SK-N-SH (cell line): ENCODE measurements at regions not wholly inside any gene's neighbourhood (a gene's known extent, or its start where the extent isn't known, plus 50 kb on each side); places are given as distances from the start of the nearest gene placed in this dataset.

Experiments used
- CTCF ChIA-PET: fragments of 300-600, 350-600 bp; formaldehyde crosslinking; extraction: SDS; loops from one replicate; lab custom pipeline; 2021; lab: Yijun Ruan, JAX
- POLR2A ChIA-PET: fragments of 350-600 bp; sonication (Branson Sonifier 250); formaldehyde crosslinking; extraction: SDS; loops from one replicate; lab custom pipeline; 2020; ENCODE audit warnings: antibody characterized with exemption, inconsistent platforms; lab: Yijun Ruan, JAX
- DNase-seq: peaks from one replicate; pipeline ENCODE4 v3.0.0; 2012
- H2AFZ ChIP-seq: fragments of 200-600 bp; sonication (generic); 2 replicates; pipeline ENCODE4 v1.8.1; 2016; ENCODE audit warnings: antibody characterized with exemption, mild to moderate bottlenecking, low read depth
- H3F3A ChIP-seq: fragments of 200-600 bp; sonication (generic); replicated peaks from 2 replicates; pipeline ENCODE3; 2016; ENCODE audit warnings: antibody characterized with exemption, mild to moderate bottlenecking; ENCODE audit not compliant: insufficient read depth
- H3K27ac ChIP-seq, 2 experiments: fragments of 200-500 bp in 1 of 2; fragments of 200-600 bp in 1 of 2; sonication (Bioruptor generic) in 1 of 2; sonication (generic), shearing (Covaris generic) in 1 of 2; 2 replicates each; pipeline versions ENCODE4 v1.5.1 to v1.6.1; 2014 to 2016; ENCODE audit warnings: low read depth in 2 of 2, inconsistent platforms in 1 of 2, low read length in 1 of 2, mild to moderate bottlenecking in 1 of 2, mixed read lengths in 1 of 2
- H3K27me3 ChIP-seq: fragments of 200-600 bp; sonication (generic), shearing (Covaris generic); 2 replicates; pipeline ENCODE4 v1.6.1; 2016; ENCODE audit warnings: mixed run types; ENCODE audit not compliant: insufficient read depth
- H3K36me3 ChIP-seq, 2 experiments: fragments of 200-500 bp in 1 of 2; fragments of 200-600 bp in 1 of 2; sonication (Bioruptor generic) in 1 of 2; sonication (generic) in 1 of 2; replicated peaks in 1 of 2; 2 replicates each; pipeline versions ENCODE3 to v1.5.1; 2014 to 2016; ENCODE audit warnings: low read length in 1 of 2, mild to moderate bottlenecking in 1 of 2; ENCODE audit not compliant: insufficient read depth in 2 of 2, control insufficient read depth in 1 of 2
- H3K4me1 ChIP-seq, 2 experiments: fragments of 200-500 bp in 1 of 2; fragments of 200-600 bp in 1 of 2; sonication (Bioruptor generic) in 1 of 2; sonication (generic), shearing (Covaris generic) in 1 of 2; 2 replicates each; pipeline versions ENCODE4 v1.5.1 to v1.6.1; 2014 to 2016; ENCODE audit warnings: low read depth in 1 of 2, low read length in 1 of 2, mixed run types in 1 of 2; ENCODE audit not compliant: insufficient read depth in 2 of 2, control insufficient read depth in 1 of 2
- H3K4me2 ChIP-seq: fragments of 200-600 bp; sonication (generic), shearing (Covaris generic); 2 replicates; pipeline ENCODE4 v1.6.1; 2017; ENCODE audit warnings: mixed run types
- H3K4me3 ChIP-seq, 2 experiments: fragments of 200-500 bp in 1 of 2; fragments of 200-600 bp in 1 of 2; sonication (Bioruptor generic) in 1 of 2; sonication (generic), shearing (Covaris generic) in 1 of 2; 2 replicates each; pipeline versions ENCODE4 v1.5.1 to v1.8.1; 2014 to 2016; ENCODE audit warnings: low read depth in 2 of 2, inconsistent platforms in 1 of 2, low read length in 1 of 2, mild to moderate bottlenecking in 1 of 2, mixed read lengths in 1 of 2, moderate library complexity in 1 of 2
- H3K79me2 ChIP-seq: fragments of 200-600 bp; sonication (generic); 2 replicates; pipeline ENCODE4 v1.8.1; 2017; ENCODE audit warnings: mild to moderate bottlenecking; ENCODE audit not compliant: insufficient read depth
- H3K9ac ChIP-seq: fragments of 200-600 bp; sonication (generic); 2 replicates; pipeline ENCODE4 v1.6.1; 2017; ENCODE audit warnings: mixed run types
- H3K9me2 ChIP-seq: fragments of 200-600 bp; sonication (generic); 2 replicates; pipeline ENCODE4 v1.6.1; 2017; ENCODE audit warnings: mixed run types
- H3K9me3 ChIP-seq: fragments of 200-600 bp; sonication (generic); 2 replicates; pipeline ENCODE4 v1.6.1; 2017; ENCODE audit warnings: mixed run types, mild to moderate bottlenecking, moderate library complexity
- H4K20me1 ChIP-seq: fragments of 200-600 bp; sonication (generic); 2 replicates; pipeline ENCODE4 v1.6.1; 2017; ENCODE audit warnings: mild to moderate bottlenecking, mixed run types; ENCODE audit not compliant: insufficient read depth
- CHD2 ChIP-seq: fragments of 150-350 bp; IDR thresholded peaks from 2 replicates; pipeline ENCODE4 v1.6.1; 2018; ENCODE audit warnings: low read length; ENCODE audit not compliant: partially characterized antibody
- ELF1 ChIP-seq: IDR thresholded peaks from 2 replicates; pipeline ENCODE4 v1.4.0; 2012
- EP300 ChIP-seq, 2 experiments: IDR thresholded peaks; 2 replicates each; pipeline versions ENCODE4 v1.4.0 to v1.6.1; 2012; ENCODE audit warnings: borderline replicate concordance in 1 of 2, low read depth in 1 of 2, low read length in 1 of 2
- EZH2phosphoT487 ChIP-seq: fragments of 200-600 bp; sonication (generic); IDR thresholded peaks from 2 replicates; pipeline ENCODE4 v1.6.1; 2017; ENCODE audit warnings: low read depth, mixed run types, mild to moderate bottlenecking, antibody characterized with exemption, moderate library complexity, borderline replicate concordance
- FOSL2 ChIP-seq: IDR thresholded peaks from 2 replicates; pipeline ENCODE4 v1.4.0; 2012; ENCODE audit warnings: low read depth, mild to moderate bottlenecking, moderate library complexity, borderline replicate concordance
- IRF3 ChIP-seq: fragments of 150-350 bp; IDR thresholded peaks from 2 replicates; pipeline ENCODE4 v1.6.1; 2016; ENCODE audit warnings: mild to moderate bottlenecking, low read depth, low read length
- JUND ChIP-seq: IDR thresholded peaks from 2 replicates; pipeline ENCODE4 v1.4.0; 2012
- MEF2A ChIP-seq: IDR thresholded peaks from 2 replicates; pipeline ENCODE4 v1.4.0; 2012; ENCODE audit warnings: low read depth, borderline replicate concordance
- NFIC ChIP-seq: IDR thresholded peaks from 2 replicates; pipeline ENCODE4 v1.4.0; 2012; ENCODE audit warnings: borderline replicate concordance
- NRF1 ChIP-seq: IDR thresholded peaks from 2 replicates; pipeline ENCODE4 v1.6.1; 2012; ENCODE audit warnings: low read depth, mild to moderate bottlenecking, low read length
- POLR2AphosphoS5 ChIP-seq: IDR thresholded peaks from 2 replicates; pipeline ENCODE4 v1.6.1; 2012; ENCODE audit warnings: low read depth, low read length
- RAD21 ChIP-seq: IDR thresholded peaks from 2 replicates; pipeline ENCODE4 v1.6.1; 2012; ENCODE audit warnings: mild to moderate bottlenecking, low read length
- RFX5 ChIP-seq: IDR thresholded peaks from 2 replicates; pipeline ENCODE4 v1.6.1; 2012; ENCODE audit warnings: mild to moderate bottlenecking, improper control_type of control experiment, low read length
- RXRA ChIP-seq: IDR thresholded peaks from 2 replicates; pipeline ENCODE4 v1.4.0; 2012; ENCODE audit warnings: low read depth, mild to moderate bottlenecking, borderline replicate concordance
- USF2 ChIP-seq: fragments of 150-350 bp; IDR thresholded peaks from 2 replicates; pipeline ENCODE4 v1.6.1; 2017; ENCODE audit warnings: antibody characterized with exemption, low read length, low read depth, borderline replicate concordance
- YY1 ChIP-seq: IDR thresholded peaks from 2 replicates; pipeline ENCODE4 v1.4.0; 2012; ENCODE audit warnings: low read depth, mild to moderate bottlenecking
- WGBS: methylation state at CpG from one replicate; pipeline ENCODE4 v1.1.6; 2017; ENCODE audit warnings: low lambda C conversion rate; 5-methylcytosine and 5-hydroxymethylcytosine counted together
- TF ChIP-seq, protein P1 (sequence below): IDR thresholded peaks from 2 replicates; pipeline ENCODE4 v1.4.0; 2012; ENCODE audit warnings: low read depth, borderline replicate concordance

DNA sequence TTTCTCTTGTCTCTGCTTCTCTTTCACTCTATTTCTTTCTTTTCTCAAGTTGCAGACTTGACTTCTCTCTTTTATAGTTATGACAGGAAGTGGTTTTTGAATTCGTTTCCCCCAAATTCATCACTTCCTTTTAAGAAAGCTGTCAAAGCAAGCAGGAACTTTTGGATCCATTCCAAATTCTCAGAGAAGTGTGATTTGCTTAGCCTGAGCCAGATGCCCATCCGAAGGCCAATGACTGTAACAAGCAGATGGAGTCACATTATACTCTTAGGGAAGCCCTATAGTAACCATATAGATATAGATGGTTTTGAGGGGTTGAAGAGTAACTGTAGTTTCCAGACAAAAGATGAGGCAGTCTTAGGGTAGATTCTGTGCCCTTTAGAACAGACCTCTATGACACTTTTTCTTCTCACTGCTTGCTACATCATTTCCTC is 592.0 kb upstream of the KCNMB2 start (continued):
- no peak for TF ChIP-seq RAD21
- no peak for TF ChIP-seq RXRA
- TF ChIP-seq CHD2 = no peak
- no peak for TF ChIP-seq EZH2phosphoT487
- no peak for TF ChIP-seq RFX5
- no peak for TF ChIP-seq NRF1
- no peak for TF ChIP-seq FOSL2

DNA sequence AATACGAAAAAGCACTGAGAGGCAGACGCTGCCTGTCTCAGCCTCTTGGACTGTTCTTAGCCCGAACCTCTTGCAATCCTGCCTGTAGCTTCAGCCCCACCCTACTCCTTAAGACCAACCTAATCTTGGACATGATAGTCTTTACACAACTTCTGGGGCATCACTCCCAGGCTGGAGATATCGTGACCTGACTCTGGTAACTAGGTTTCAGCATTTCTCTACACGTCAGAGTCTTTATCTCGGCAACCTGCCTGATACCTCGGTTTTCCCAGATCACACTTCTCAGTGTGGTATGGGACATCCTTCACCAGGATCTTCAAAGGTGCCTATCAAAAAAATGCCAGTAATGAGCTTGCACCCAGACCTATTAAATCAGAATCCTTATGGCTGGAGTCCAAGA is 590.2 kb upstream of the KCNMB2 start:
- no peak for DNase-seq
- no peaks in the 10 kb centered on the region for H4K20me1 ChIP-seq
- H3F3A ChIP-seq = no peaks in the 10 kb centered on the region
- H3K79me2 ChIP-seq = no peaks in the 10 kb centered on the region
- H3K27ac ChIP-seq = no peak overlapping the region
- CTCF ChIA-PET = interaction anchor here (1.1 kb wide), 1 partner anchor 439 kb away, joined by 3 read pairs; no protein-coding TSS in a partner anchor
- H3K9me2 ChIP-seq = no peaks in the 10 kb centered on the region
- POLR2A ChIA-PET = no interaction called here
- TF ChIP-seq EP300 (IDR thresholded peaks at IDR 0.05; ENCODE audit: borderline replicate concordance in 1 of 2, low read depth in 1 of 2, low read length in 1 of 2) = no peak
- TF ChIP-seq NFIC = no peak
- TF ChIP-seq ELF1 = no peak
- no peak for TF ChIP-seq YY1
- TF ChIP-seq JUND = no peak
- no peak for TF ChIP-seq IRF3
- no peak for TF ChIP-seq USF2
- no peak for TF ChIP-seq POLR2AphosphoS5
- no peak for TF ChIP-seq RAD21
- no peak for TF ChIP-seq MEF2A
- TF ChIP-seq, protein P1, sequence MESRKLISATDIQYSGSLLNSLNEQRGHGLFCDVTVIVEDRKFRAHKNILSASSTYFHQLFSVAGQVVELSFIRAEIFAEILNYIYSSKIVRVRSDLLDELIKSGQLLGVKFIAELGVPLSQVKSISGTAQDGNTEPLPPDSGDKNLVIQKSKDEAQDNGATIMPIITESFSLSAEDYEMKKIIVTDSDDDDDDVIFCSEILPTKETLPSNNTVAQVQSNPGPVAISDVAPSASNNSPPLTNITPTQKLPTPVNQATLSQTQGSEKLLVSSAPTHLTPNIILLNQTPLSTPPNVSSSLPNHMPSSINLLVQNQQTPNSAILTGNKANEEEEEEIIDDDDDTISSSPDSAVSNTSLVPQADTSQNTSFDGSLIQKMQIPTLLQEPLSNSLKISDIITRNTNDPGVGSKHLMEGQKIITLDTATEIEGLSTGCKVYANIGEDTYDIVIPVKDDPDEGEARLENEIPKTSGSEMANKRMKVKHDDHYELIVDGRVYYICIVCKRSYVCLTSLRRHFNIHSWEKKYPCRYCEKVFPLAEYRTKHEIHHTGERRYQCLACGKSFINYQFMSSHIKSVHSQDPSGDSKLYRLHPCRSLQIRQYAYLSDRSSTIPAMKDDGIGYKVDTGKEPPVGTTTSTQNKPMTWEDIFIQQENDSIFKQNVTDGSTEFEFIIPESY = no peak
- TF ChIP-seq RXRA = no peak
- TF ChIP-seq FOSL2 = no peak
- H3K9me3 ChIP-seq = no peaks in the 10 kb centered on the region
- no peaks in the 10 kb centered on the region for H3K36me3 ChIP-seq
- H3K4me1 ChIP-seq = no peaks in the 10 kb centered on the region; a peak in 1 of 4 replicates
- no peak overlapping the region for H3K9ac ChIP-seq
- no peak overlapping the region for H2AFZ ChIP-seq
- 92% methylated on average over 7 of the region's 7 CpGs for WGBS
- H3K27me3 ChIP-seq = no peaks in the 10 kb centered on the region
- H3K4me2 ChIP-seq = no peak overlapping the region
- H3K4me3 ChIP-seq = no peak overlapping the region
